ENCODE measurements at regions not wholly inside any gene's neighbourhood (a gene's known extent, or its start where the extent isn't known, plus 50 kb on each side); places are given as distances from the start of the nearest gene placed in this dataset.

GRCh38 chr2:181176540-181176939, 196.1 kb downstream of the UBE2E3 start:
- TF ChIP-seq POLR2AphosphoS5 (IDR thresholded peaks at IDR 0.05; ENCODE audit: low read depth, low read length) (no peak), POLR2A (IDR thresholded peaks at IDR 0.05; ENCODE audit: low read depth, low read length) (no peak), TAF1 (IDR thresholded peaks at IDR 0.05; ENCODE audit: borderline replicate concordance, low read depth, low read length) (no peak)

All from GM12892 (cell line).